ENCODE measurements at regions not wholly inside any gene's neighbourhood (a gene's known extent, or its start where the extent isn't known, plus 50 kb on each side); places are given as distances from the start of the nearest gene placed in this dataset.

GRCh38 chr4:30792601-30793000 lies 72.4 kb downstream of the PCDH7 start:
- no peak for TF ChIP-seq BCL3 (IDR thresholded peaks at IDR 0.05)
- TF ChIP-seq, protein P1, sequence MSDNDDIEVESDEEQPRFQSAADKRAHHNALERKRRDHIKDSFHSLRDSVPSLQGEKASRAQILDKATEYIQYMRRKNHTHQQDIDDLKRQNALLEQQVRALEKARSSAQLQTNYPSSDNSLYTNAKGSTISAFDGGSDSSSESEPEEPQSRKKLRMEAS (IDR thresholded peaks at IDR 0.05), result no peak
- no peak for TF ChIP-seq CTCF (IDR thresholded peaks at IDR 0.05)
- no peak for TF ChIP-seq KDM1A (IDR thresholded peaks at IDR 0.05; ENCODE audit: low read depth)
- no peak for TF ChIP-seq EP300 (IDR thresholded peaks at IDR 0.05)
